ENCODE measurements at regions not wholly inside any gene's neighbourhood (a gene's known extent, or its start where the extent isn't known, plus 50 kb on each side); places are given as distances from the start of the nearest gene placed in this dataset.

- Histone ChIP-seq H3K4me1 (no peaks in the 10 kb centered on the region), H3K4me3 (no peak overlapping the region), H3K27me3 (ENCODE audit: low read depth) (peaks cover 6% of the 10 kb centered on the region), H3K27ac (replicated peaks) (no peak overlapping the region), H3K9me3 (replicated peaks) (no peaks in the 10 kb centered on the region), H3K36me3 (no peaks in the 10 kb centered on the region)
- intact Hi-C loops (cut with micrococcal nuclease): no loop called here
- no peak for TF ChIP-seq CTCF (IDR thresholded peaks at IDR 0.05; ENCODE audit: borderline replicate concordance)
- no peak for DNase-seq
Observed at GRCh38 chr20:60424267-60424902, 466.2 kb downstream of the CDH26 start.

GRCh38 chr20:60427516-60427915 lies 469.3 kb downstream of the CDH26 start:
- no peak for DNase-seq
- Histone ChIP-seq H3K27me3 (ENCODE audit: low read depth) (peaks cover 6% of the 10 kb centered on the region), H3K4me1 (no peaks in the 10 kb centered on the region), H3K9me3 (replicated peaks) (no peaks in the 10 kb centered on the region), H3K4me3 (no peak overlapping the region), H3K27ac (replicated peaks) (no peak overlapping the region), H3K36me3 (no peaks in the 10 kb centered on the region)
- intact Hi-C loops (cut with micrococcal nuclease): no loop called here
- TF ChIP-seq CTCF (IDR thresholded peaks at IDR 0.05; ENCODE audit: borderline replicate concordance): no peak

DNA sequence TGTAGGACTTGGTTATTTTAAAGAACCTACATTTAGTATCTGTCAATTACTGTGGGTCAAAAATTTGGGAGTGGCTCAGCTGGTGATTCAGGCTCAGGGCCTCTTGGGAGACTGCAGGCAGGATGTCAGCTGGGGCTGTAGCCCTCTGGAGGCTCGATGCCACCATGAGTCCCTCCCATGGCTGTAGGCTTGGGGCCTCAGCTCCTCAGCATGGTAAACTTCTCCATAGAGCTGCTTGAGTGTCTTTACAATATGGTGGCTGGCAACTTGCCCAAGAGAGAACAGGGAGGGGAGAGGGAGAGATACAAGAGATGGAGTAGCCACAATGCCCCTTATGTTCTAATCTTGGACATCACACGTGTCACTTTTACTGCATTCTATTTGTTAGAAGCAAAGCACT lies 470.4 kb downstream of the CDH26 start:
- Histone ChIP-seq H3K27me3 (ENCODE audit: low read depth) (peaks cover 6% of the 10 kb centered on the region), H3K4me3 (no peak overlapping the region), H3K4me1 (no peaks in the 10 kb centered on the region), H3K36me3 (no peaks in the 10 kb centered on the region), H3K27ac (replicated peaks) (no peak overlapping the region), H3K9me3 (replicated peaks) (no peaks in the 10 kb centered on the region)
- DNase-seq: no peak
- no peak for TF ChIP-seq CTCF (IDR thresholded peaks at IDR 0.05; ENCODE audit: borderline replicate concordance)
- intact Hi-C loops (cut with micrococcal nuclease): no loop called here

GRCh38 chr20:60430516-60431001 lies 472.3 kb downstream of the CDH26 start:
- H3K4me3 ChIP-seq: no peak overlapping the region
- no peak overlapping the region for H3K27ac ChIP-seq (replicated peaks)
- no peak for TF ChIP-seq CTCF (IDR thresholded peaks at IDR 0.05; ENCODE audit: borderline replicate concordance)
- H3K9me3 ChIP-seq (replicated peaks): no peaks in the 10 kb centered on the region
- H3K4me1 ChIP-seq: no peaks in the 10 kb centered on the region
- peaks cover 6% of the 10 kb centered on the region for H3K27me3 ChIP-seq (ENCODE audit: low read depth)
- H3K36me3 ChIP-seq: no peaks in the 10 kb centered on the region
- DNase-seq: no peak
- intact Hi-C loops (cut with micrococcal nuclease): no loop called here

DNA sequence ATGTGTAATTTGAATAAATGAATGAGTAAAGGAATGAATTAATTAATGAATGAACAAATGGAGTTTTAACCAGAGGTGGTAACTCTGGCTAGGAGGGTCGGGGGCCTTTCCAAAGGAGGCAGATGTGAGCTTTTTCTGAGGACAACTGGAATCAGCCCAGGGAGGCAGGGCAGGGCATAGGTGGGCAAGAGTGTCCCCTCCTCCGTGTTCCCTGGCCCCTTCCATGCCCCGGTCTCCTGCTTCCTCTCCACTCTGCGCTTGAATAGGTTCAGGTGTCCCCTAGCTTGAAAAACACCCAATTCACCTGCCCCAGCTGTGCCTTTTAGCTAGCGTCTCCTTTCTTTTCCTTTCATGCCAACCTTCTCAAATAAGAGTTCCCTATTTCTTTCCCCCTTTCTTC lies 473.1 kb downstream of the CDH26 start:
- no peak for DNase-seq
- Histone ChIP-seq H3K4me3 (no peak overlapping the region), H3K27me3 (ENCODE audit: low read depth) (peaks cover 6% of the 10 kb centered on the region), H3K9me3 (replicated peaks) (no peaks in the 10 kb centered on the region), H3K27ac (replicated peaks) (no peak overlapping the region), H3K36me3 (no peaks in the 10 kb centered on the region), H3K4me1 (no peaks in the 10 kb centered on the region)
- intact Hi-C loops (cut with micrococcal nuclease): no loop called here
- TF ChIP-seq CTCF (IDR thresholded peaks at IDR 0.05; ENCODE audit: borderline replicate concordance): no peak
